ENCODE measurements at regions not wholly inside any gene's neighbourhood (a gene's known extent, or its start where the extent isn't known, plus 50 kb on each side); places are given as distances from the start of the nearest gene placed in this dataset.

DNA sequence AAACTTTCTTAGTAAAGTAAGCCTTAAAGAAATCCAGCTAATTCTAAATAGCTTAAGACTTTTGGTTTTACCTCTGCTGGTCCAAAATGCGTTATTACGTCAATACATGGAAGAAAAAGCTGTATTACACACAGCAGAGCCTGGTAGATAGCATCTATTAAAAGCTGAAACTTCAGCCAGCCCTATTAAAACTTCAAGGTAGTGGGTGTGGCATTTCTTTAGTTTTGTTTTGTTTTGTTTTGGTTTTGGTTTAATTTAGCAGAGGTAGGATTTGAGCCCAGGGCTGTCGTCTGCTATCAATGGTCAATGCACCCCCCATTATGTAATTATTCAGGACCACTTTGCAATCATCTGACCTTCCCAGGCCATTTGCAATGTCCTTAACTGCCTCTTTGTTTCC, 318.4 kb upstream of the MAF start:
- peaks cover 3% of the 10 kb centered on the region for H3K27me3 Mint-ChIP-seq
- H3K4me3 Mint-ChIP-seq, result no peak overlapping the region
- ATAC-seq (no peak), DNase-seq (no peak)
- H3K9me3 Mint-ChIP-seq, result no peaks in the 10 kb centered on the region
- TF ChIP-seq, protein P1, sequence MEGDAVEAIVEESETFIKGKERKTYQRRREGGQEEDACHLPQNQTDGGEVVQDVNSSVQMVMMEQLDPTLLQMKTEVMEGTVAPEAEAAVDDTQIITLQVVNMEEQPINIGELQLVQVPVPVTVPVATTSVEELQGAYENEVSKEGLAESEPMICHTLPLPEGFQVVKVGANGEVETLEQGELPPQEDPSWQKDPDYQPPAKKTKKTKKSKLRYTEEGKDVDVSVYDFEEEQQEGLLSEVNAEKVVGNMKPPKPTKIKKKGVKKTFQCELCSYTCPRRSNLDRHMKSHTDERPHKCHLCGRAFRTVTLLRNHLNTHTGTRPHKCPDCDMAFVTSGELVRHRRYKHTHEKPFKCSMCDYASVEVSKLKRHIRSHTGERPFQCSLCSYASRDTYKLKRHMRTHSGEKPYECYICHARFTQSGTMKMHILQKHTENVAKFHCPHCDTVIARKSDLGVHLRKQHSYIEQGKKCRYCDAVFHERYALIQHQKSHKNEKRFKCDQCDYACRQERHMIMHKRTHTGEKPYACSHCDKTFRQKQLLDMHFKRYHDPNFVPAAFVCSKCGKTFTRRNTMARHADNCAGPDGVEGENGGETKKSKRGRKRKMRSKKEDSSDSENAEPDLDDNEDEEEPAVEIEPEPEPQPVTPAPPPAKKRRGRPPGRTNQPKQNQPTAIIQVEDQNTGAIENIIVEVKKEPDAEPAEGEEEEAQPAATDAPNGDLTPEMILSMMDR (IDR thresholded peaks at IDR 0.05), result no peak
- intact Hi-C loops (cut with micrococcal nuclease), result no loop called here
- ChIA-PET CTCF (no interaction called here), POLR2A (no interaction called here)
- no peaks in the 10 kb centered on the region for H3K4me1 Mint-ChIP-seq (ENCODE audit: low read depth)
- H3K36me3 Mint-ChIP-seq (ENCODE audit: low read depth), result no peaks in the 10 kb centered on the region
- H3K27ac Mint-ChIP-seq, result no peak overlapping the region

DNA sequence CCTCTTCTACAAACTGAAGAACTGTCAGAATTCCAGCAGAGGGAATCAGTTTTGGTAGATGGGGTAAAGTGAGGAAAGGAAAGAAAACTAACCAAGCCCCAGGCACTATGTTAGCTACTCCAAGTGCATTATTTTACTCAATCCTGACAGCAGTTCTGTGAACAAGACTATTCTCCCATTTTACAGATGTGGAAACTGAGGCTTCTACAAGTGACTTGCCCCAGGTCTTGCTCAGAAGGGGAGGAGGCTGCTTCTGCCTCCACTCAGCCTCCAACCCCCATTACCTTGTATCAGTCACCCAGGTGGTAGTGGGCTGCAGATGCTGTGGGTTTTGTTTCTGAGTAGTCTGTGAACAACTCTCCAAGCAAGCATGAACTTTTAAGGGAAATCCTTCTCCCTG, 315.2 kb upstream of the MAF start:
- ChIA-PET POLR2A (no interaction called here), CTCF (no interaction called here)
- Mint-ChIP-seq H3K36me3 (ENCODE audit: low read depth) (no peaks in the 10 kb centered on the region), H3K27ac (no peak overlapping the region), H3K27me3 (peaks cover 1% of the 10 kb centered on the region), H3K4me3 (no peak overlapping the region), H3K4me1 (ENCODE audit: low read depth) (no peaks in the 10 kb centered on the region), H3K9me3 (no peaks in the 10 kb centered on the region)
- intact Hi-C loops (cut with micrococcal nuclease), result no loop called here
- ATAC-seq (no peak), DNase-seq (no peak)
- TF ChIP-seq, protein P1 (IDR thresholded peaks at IDR 0.05), result no peak

DNA sequence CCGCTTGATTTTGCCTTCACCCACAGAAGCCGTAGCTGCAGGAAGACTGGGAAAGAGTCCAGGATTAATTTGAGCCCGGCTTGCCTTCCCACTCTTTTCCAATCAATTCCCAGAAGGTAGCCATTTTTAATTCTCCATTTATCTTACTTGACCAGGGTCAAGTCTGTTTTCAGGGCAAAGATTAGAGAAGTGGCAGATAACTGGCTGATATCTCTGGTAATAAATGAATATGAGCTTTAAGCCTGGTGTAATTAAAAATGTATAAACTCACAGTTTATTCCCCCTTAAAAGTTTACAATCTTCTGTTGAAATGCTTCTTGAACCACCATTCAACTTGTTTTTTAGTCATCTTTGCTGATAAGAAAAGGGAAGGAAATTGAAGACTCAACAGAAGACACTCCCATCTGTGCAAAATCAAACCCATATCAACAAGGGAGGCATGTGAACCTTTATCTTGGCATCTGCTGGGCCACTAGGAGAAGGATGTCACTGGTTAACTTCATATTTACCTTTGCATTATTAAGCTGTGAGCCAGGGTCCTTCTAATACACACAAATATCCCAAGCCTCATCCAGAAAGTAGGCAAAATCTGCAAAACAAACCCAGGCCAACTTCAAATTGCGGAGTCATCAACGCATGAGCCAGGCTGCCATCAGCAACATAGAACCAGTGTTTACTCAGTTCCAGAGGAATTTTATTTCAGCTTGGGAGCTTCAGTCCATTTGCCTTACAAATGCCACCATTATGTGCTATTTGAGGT, 314.6 kb upstream of the MAF start:
- ChIA-PET POLR2A (no interaction called here), CTCF (no interaction called here)
- intact Hi-C loops (cut with micrococcal nuclease), result no loop called here
- H3K9me3 Mint-ChIP-seq, result no peaks in the 10 kb centered on the region
- no peaks in the 10 kb centered on the region for H3K36me3 Mint-ChIP-seq (ENCODE audit: low read depth)
- no peak for DNase-seq
- H3K27ac Mint-ChIP-seq, result no peak overlapping the region
- H3K4me1 Mint-ChIP-seq (ENCODE audit: low read depth), result no peaks in the 10 kb centered on the region
- H3K4me3 Mint-ChIP-seq, result no peak overlapping the region
- no peak for ATAC-seq
- no peaks in the 10 kb centered on the region for H3K27me3 Mint-ChIP-seq
- TF ChIP-seq, protein P1 (IDR thresholded peaks at IDR 0.05), result no peak

DNA sequence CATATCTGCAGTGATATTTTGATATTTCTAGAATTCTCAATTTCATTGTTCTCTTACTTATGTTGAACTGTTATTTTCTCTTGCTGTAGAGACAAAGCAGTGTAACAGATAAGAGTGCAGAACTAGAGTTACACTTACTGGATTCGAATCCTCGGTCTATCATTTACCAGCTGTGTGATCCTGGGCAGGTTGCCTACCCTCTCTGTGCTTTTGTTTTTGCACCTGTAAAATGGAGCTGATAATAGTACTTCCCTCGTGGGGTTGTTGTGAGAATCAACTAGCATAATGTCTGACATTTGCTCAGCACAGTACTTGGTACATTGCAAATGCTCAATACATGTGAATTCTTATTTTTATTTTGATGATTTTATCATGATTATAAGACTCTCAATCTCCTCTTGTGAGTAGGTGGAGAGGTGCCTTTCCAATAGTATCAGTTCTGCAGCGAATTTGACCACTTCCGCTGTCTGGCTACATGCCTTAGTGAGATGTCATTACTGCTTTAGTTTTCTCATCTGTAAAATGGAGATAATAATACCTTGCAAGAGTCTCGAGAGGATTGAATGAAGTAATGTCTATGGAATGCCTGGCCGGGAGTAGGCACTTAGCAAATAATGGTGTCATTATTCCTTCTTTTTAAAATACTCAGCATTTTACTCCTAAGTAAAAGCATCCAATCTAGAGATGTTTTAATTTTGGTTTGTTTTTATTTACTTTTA, 312.2 kb upstream of the MAF start:
- TF ChIP-seq, protein P1 (IDR thresholded peaks at IDR 0.05), result no peak
- CTCF ChIA-PET, result no interaction called here
- Mint-ChIP-seq H3K4me3 (no peak overlapping the region), H3K9me3 (no peaks in the 10 kb centered on the region), H3K36me3 (ENCODE audit: low read depth) (no peaks in the 10 kb centered on the region), H3K4me1 (ENCODE audit: low read depth) (no peaks in the 10 kb centered on the region), H3K27me3 (no peaks in the 10 kb centered on the region), H3K27ac (no peak overlapping the region)
- POLR2A ChIA-PET, result no interaction called here
- intact Hi-C loops (cut with micrococcal nuclease), result no loop called here
- ATAC-seq (no peak), DNase-seq (no peak)

DNA sequence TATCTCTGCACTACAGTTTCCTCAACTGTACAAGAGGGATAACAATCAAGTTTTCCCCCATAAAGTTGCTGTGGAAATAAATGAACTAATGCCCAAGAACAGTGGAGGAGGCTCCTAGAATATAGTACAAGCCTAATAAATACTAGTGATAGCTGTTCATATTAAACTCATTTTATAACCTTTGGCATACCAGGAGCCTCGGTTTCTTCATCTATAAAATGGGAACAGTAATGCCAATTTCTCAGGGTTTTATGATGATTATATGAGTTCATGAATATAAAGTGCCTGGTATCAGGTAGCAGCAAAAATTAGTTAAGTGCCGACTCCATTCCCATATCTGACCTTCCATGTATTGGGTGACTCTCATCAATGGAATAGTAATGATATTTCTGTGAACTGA, 311.1 kb upstream of the MAF start:
- no peaks in the 10 kb centered on the region for H3K36me3 Mint-ChIP-seq (ENCODE audit: low read depth)
- intact Hi-C loops (cut with micrococcal nuclease), result no loop called here
- POLR2A ChIA-PET, result interaction anchor here (1.1 kb wide), 1 partner anchor 16 kb away, joined by 3 read pairs; no protein-coding TSS in a partner anchor
- no peaks in the 10 kb centered on the region for H3K9me3 Mint-ChIP-seq
- H3K4me3 Mint-ChIP-seq, result no peak overlapping the region
- no peak overlapping the region for H3K27ac Mint-ChIP-seq
- ATAC-seq (no peak), DNase-seq (no peak)
- TF ChIP-seq, protein P1 (IDR thresholded peaks at IDR 0.05), result no peak
- CTCF ChIA-PET, result no interaction called here
- H3K4me1 Mint-ChIP-seq (ENCODE audit: low read depth), result no peaks in the 10 kb centered on the region
- no peaks in the 10 kb centered on the region for H3K27me3 Mint-ChIP-seq
